Natural killer cell treated with Interleukin-12 subunit alpha and Interleukin-12 subunit beta and Interleukin-15 and Interleukin-18, amount 100 ng/mL, for 72 hours (primary cell): ENCODE measurements at regions not wholly inside any gene's neighbourhood (a gene's known extent, or its start where the extent isn't known, plus 50 kb on each side); places are given as distances from the start of the nearest gene placed in this dataset.

ENCODE experiments used
- ATAC-seq, 2 donors: fragments of 150-1000 bp; cut with Tn5 transposase in 1 of 2; sonication (Bioruptor Pico), chemical (Tn5 transposase) in 1 of 2; 2 replicates each; pipeline ENCODE4 v1.10.0; 2021
- DNase-seq: peaks from one replicate; pipeline ENCODE4 v3.0.0; 2022; ENCODE audit warnings: low spot score
- H3K27ac Mint-ChIP-seq, 2 donors: 1 replicate in 1 of 2; 2 replicates in 1 of 2; pipeline ENCODE4 v1.8.0; 2022; ENCODE audit warnings: mixed read lengths in 2 of 2, mild to moderate bottlenecking in 1 of 2, moderate library complexity in 1 of 2
- H3K27me3 Mint-ChIP-seq, 2 donors: 1 replicate in 1 of 2; 2 replicates in 1 of 2; pipeline ENCODE4 v1.8.0; 2022; ENCODE audit warnings: mixed read lengths in 2 of 2
- H3K36me3 Mint-ChIP-seq: one replicate; pipeline ENCODE4 v1.8.0; 2022; ENCODE audit warnings: mixed read lengths
- H3K4me1 Mint-ChIP-seq, 2 donors: 1 replicate in 1 of 2; 2 replicates in 1 of 2; pipeline ENCODE4 v1.8.0; 2022; ENCODE audit warnings: low read depth in 2 of 2, mixed read lengths in 2 of 2, mild to moderate bottlenecking in 1 of 2
- H3K4me3 Mint-ChIP-seq: one replicate; pipeline ENCODE4 v1.8.0; 2022; ENCODE audit warnings: mixed read lengths
- H3K9me3 Mint-ChIP-seq: 2 replicates; pipeline ENCODE4 v1.8.0; 2022; ENCODE audit warnings: mixed read lengths

GRCh38 chr12:33323823-33324222 lies 115.8 kb downstream of the SYT10 start:
- H3K27ac Mint-ChIP-seq, result no peak overlapping the region
- H3K4me3 Mint-ChIP-seq, result no peak overlapping the region
- no peaks in the 10 kb centered on the region for H3K36me3 Mint-ChIP-seq
- no peaks in the 10 kb centered on the region for H3K4me1 Mint-ChIP-seq
- H3K9me3 Mint-ChIP-seq, result peaks cover 10% of the 10 kb centered on the region
- ATAC-seq (no peak), DNase-seq (no peak)
- H3K27me3 Mint-ChIP-seq, result no peaks in the 10 kb centered on the region

- no peaks in the 10 kb centered on the region for H3K27me3 Mint-ChIP-seq
These were observed 117.1 kb downstream of the SYT10 start for GRCh38 chr12:33322519-33322918.

GRCh38 chr12:33317746-33318145 lies 121.9 kb downstream of the SYT10 start:
- Mint-ChIP-seq H3K4me3 (no peak overlapping the region), H3K4me1 (no peaks in the 10 kb centered on the region), H3K9me3 (peaks cover 12% of the 10 kb centered on the region), H3K27ac (no peak overlapping the region), H3K27me3 (no peaks in the 10 kb centered on the region), H3K36me3 (no peaks in the 10 kb centered on the region)
- no peak for ATAC-seq
- DNase-seq, result no peak

More at GRCh38 chr12:33322519-33322918, 117.1 kb downstream of the SYT10 start:
- H3K36me3 Mint-ChIP-seq, result no peaks in the 10 kb centered on the region
- no peak for ATAC-seq
- H3K4me3 Mint-ChIP-seq, result no peak overlapping the region
- no peak overlapping the region for H3K27ac Mint-ChIP-seq
- no peaks in the 10 kb centered on the region for H3K4me1 Mint-ChIP-seq
- H3K9me3 Mint-ChIP-seq, result peaks cover 8% of the 10 kb centered on the region
- DNase-seq, result no peak

DNA sequence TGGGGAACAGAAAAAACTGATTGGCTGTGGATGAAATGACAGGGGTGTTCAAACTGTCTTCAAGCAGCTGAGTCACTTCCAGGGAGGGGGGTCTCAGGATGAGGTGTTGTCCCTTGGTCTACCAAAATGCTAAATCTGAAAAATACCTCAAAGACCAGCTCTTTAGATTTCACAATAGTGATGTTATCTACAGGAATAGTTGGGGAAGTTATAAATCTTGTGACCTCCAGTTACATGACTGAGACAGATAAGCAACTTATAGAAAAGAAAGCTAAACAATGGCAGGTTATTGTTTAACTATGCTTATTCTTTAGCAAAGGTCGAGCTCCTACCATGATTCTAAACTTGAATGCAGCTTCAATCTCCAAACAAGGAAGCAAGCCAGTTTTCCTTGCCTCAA lies 125.4 kb downstream of the SYT10 start:
- Mint-ChIP-seq H3K4me1 (no peaks in the 10 kb centered on the region), H3K4me3 (no peak overlapping the region), H3K9me3 (peaks cover 16% of the 10 kb centered on the region), H3K27me3 (no peaks in the 10 kb centered on the region), H3K36me3 (no peaks in the 10 kb centered on the region), H3K27ac (no peak overlapping the region)
- ATAC-seq (no peak), DNase-seq (no peak)

- Mint-ChIP-seq H3K27ac (no peak overlapping the region), H3K4me1 (no peaks in the 10 kb centered on the region), H3K9me3 (peaks cover 18% of the 10 kb centered on the region), H3K27me3 (no peaks in the 10 kb centered on the region), H3K4me3 (no peak overlapping the region), H3K36me3 (no peaks in the 10 kb centered on the region)
- no peak for DNase-seq
- no peak for ATAC-seq
These were observed 126.1 kb downstream of the SYT10 start for GRCh38 chr12:33313476-33313875.

GRCh38 chr12:33310471-33310870 lies 129.1 kb downstream of the SYT10 start:
- DNase-seq (no peak), ATAC-seq (peak in 1 of 2 donors; percentile 33)
- no peaks in the 10 kb centered on the region for H3K36me3 Mint-ChIP-seq
- H3K27me3 Mint-ChIP-seq, result no peaks in the 10 kb centered on the region
- H3K4me3 Mint-ChIP-seq, result no peak overlapping the region
- H3K27ac Mint-ChIP-seq, result no peak overlapping the region
- H3K4me1 Mint-ChIP-seq, result no peaks in the 10 kb centered on the region
- peaks cover 15% of the 10 kb centered on the region for H3K9me3 Mint-ChIP-seq

GRCh38 chr12:33304176-33304575 lies 135.4 kb downstream of the SYT10 start:
- ATAC-seq, result no peak
- Mint-ChIP-seq H3K27ac (no peak overlapping the region), H3K4me1 (no peaks in the 10 kb centered on the region), H3K9me3 (peaks cover 11% of the 10 kb centered on the region), H3K27me3 (no peaks in the 10 kb centered on the region), H3K36me3 (no peaks in the 10 kb centered on the region), H3K4me3 (no peak overlapping the region)
- no peak for DNase-seq

DNA sequence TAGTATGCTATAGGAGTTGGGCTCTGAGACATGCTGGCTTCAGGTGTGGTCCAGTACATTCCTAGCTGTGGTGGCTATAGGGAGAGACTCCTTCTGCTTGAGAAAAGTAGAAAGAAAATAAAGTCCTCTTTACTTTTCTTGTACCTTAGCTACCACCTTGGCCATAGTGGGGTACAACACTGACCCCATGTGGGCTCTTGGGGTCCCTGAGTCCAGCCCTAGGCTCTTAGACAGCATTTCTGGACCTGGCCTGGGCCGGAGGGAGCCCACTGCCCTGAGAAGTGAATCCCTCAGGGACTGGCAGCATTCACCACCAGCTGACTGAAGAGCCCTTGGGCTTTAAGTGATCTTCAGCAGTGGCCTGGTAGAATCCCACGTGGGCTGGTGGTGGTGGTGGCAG lies 143.1 kb downstream of the SYT10 start:
- Mint-ChIP-seq H3K36me3 (peaks cover 10% of the 10 kb centered on the region), H3K4me1 (no peaks in the 10 kb centered on the region), H3K27ac (no peak overlapping the region), H3K27me3 (no peaks in the 10 kb centered on the region), H3K9me3 (peaks cover 23% of the 10 kb centered on the region), H3K4me3 (no peak overlapping the region)
- DNase-seq (no peak), ATAC-seq (no peak)

DNA sequence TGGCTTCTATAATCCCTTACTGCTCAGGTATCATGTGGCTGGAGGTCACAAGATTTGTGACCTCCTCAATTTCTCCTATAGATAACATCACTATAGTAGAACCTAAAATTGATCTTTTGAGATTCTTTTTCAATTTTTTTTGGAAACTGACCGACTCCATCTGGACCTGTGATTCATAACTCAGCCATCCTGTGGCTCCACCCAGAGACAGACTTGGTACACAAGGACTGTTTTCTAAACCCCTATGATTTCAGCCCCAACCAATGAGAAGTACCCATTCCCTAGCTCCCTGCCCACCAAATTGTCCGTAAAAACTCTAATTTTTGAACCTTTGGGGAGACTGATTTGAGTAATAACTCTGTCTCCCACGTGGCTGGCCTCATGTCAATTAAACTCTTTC lies 148.9 kb downstream of the SYT10 start:
- no peak overlapping the region for H3K4me3 Mint-ChIP-seq
- H3K27ac Mint-ChIP-seq, result no peak overlapping the region
- H3K4me1 Mint-ChIP-seq, result no peaks in the 10 kb centered on the region
- no peaks in the 10 kb centered on the region for H3K27me3 Mint-ChIP-seq
- no peaks in the 10 kb centered on the region for H3K36me3 Mint-ChIP-seq
- DNase-seq (no peak), ATAC-seq (no peak)
- peaks cover 9% of the 10 kb centered on the region for H3K9me3 Mint-ChIP-seq

DNA sequence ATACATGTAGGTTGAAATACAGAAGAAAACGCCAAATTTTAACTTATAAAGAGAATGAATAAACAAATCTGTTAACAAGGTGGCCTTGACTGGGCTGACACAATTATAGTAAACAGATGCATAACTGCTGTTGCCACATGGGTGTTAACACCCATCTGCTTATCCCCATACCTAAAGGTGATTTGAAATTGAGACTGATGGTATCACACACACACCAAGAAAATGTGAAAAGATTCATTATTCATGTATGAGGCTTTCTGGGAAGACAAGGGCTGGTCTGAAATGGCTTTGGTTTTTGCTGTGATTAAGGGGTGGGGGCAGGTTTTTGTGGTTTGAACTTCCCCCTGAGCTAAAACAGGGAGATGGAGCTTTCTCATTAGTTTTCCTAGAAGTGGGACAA lies 156.6 kb downstream of the SYT10 start:
- Mint-ChIP-seq H3K36me3 (peaks cover 16% of the 10 kb centered on the region), H3K9me3 (peaks cover 32% of the 10 kb centered on the region), H3K27ac (no peak overlapping the region), H3K4me3 (no peak overlapping the region), H3K4me1 (no peaks in the 10 kb centered on the region), H3K27me3 (no peaks in the 10 kb centered on the region)
- ATAC-seq (no peak), DNase-seq (no peak)

DNA sequence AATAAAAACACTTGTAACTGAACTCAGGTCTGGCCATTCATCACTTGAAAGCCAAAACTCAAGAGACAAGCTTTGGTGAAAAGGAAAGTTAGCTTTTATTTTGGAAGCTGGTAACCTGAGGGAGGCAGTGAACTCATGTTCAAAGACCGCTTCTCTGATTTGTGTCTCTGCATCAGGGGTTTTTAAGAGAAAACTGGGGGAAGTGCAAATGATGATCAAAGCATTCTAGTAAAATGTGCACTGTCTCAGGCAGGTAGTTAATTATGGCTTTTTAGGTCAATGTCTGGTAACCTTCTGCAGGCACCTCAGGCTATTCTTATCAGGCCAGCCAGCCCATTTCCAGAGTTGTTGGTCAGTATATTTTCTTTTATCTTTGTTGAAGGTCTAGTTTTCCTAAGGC lies 162.2 kb downstream of the SYT10 start:
- H3K4me1 Mint-ChIP-seq, result no peaks in the 10 kb centered on the region
- DNase-seq (no peak), ATAC-seq (no peak)
- no peak overlapping the region for H3K27ac Mint-ChIP-seq
- H3K9me3 Mint-ChIP-seq, result peaks cover 29% of the 10 kb centered on the region
- no peak overlapping the region for H3K4me3 Mint-ChIP-seq
- H3K27me3 Mint-ChIP-seq, result no peaks in the 10 kb centered on the region
- H3K36me3 Mint-ChIP-seq, result peaks cover 21% of the 10 kb centered on the region

GRCh38 chr12:33267641-33268040 lies 172.0 kb downstream of the SYT10 start:
- ATAC-seq (no peak), DNase-seq (no peak)
- H3K4me1 Mint-ChIP-seq, result no peaks in the 10 kb centered on the region
- H3K9me3 Mint-ChIP-seq, result peaks cover 24% of the 10 kb centered on the region
- no peak overlapping the region for H3K27ac Mint-ChIP-seq
- H3K27me3 Mint-ChIP-seq, result no peaks in the 10 kb centered on the region
- no peaks in the 10 kb centered on the region for H3K36me3 Mint-ChIP-seq
- no peak overlapping the region for H3K4me3 Mint-ChIP-seq

DNA sequence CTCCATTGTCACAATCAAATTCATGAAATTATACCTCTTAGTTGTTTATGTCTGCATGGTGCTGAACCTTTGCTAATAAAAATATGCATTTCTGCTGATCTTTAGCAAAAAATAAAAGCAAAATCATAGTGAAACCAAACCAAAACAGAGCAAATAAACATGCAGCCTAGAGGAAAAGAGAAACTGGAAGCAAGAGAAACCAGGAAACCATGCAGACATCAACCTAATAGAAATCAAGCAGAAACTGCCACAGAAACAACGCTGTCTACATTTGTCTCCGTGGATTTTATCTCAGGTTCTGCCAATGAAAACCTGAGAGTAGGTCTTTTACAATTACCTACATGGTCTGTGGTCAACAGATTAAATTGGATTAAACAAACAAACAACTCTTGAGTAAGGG lies 173.7 kb downstream of the SYT10 start:
- no peaks in the 10 kb centered on the region for H3K27me3 Mint-ChIP-seq
- no peak overlapping the region for H3K4me3 Mint-ChIP-seq
- no peak overlapping the region for H3K27ac Mint-ChIP-seq
- H3K4me1 Mint-ChIP-seq, result no peaks in the 10 kb centered on the region
- ATAC-seq (no peak), DNase-seq (no peak)
- no peaks in the 10 kb centered on the region for H3K36me3 Mint-ChIP-seq
- H3K9me3 Mint-ChIP-seq, result peaks cover 28% of the 10 kb centered on the region

GRCh38 chr12:33265033-33265731 lies 174.4 kb downstream of the SYT10 start:
- ATAC-seq, result no peak
- H3K36me3 Mint-ChIP-seq, result no peaks in the 10 kb centered on the region
- no peak for DNase-seq
- no peak overlapping the region for H3K27ac Mint-ChIP-seq
- no peaks in the 10 kb centered on the region for H3K4me1 Mint-ChIP-seq
- H3K9me3 Mint-ChIP-seq, result peaks cover 30% of the 10 kb centered on the region
- H3K4me3 Mint-ChIP-seq, result no peak overlapping the region
- H3K27me3 Mint-ChIP-seq, result no peaks in the 10 kb centered on the region

GRCh38 chr12:33253178-33253577 lies 186.4 kb downstream of the SYT10 start:
- H3K4me3 Mint-ChIP-seq, result no peak overlapping the region
- no peaks in the 10 kb centered on the region for H3K36me3 Mint-ChIP-seq
- DNase-seq (no peak), ATAC-seq (no peak)
- H3K27ac Mint-ChIP-seq, result no peak overlapping the region
- H3K27me3 Mint-ChIP-seq, result no peaks in the 10 kb centered on the region
- H3K9me3 Mint-ChIP-seq, result peaks cover 5% of the 10 kb centered on the region
- no peaks in the 10 kb centered on the region for H3K4me1 Mint-ChIP-seq
